ENCODE measurements at regions not wholly inside any gene's neighbourhood (a gene's known extent, or its start where the extent isn't known, plus 50 kb on each side); places are given as distances from the start of the nearest gene placed in this dataset.

- H3K4me3 ChIP-seq (replicated peaks in 1 of 2; ENCODE audit: low read depth in 2 of 2, low read length in 2 of 2) = no peak overlapping the region
- TF ChIP-seq CTCF (IDR thresholded peaks at IDR 0.05; ENCODE audit: low read depth, low read length) = no peak
- no peak for DNase-seq (ENCODE audit: low read depth in 2 of 2)
Observed at GRCh38 chr19:23999821-24000610, 85.3 kb downstream of the ZNF726 start.

- no peak for DNase-seq (ENCODE audit: low read depth in 2 of 2)
- no peak for TF ChIP-seq CTCF (IDR thresholded peaks at IDR 0.05; ENCODE audit: low read depth, low read length)
- H3K4me3 ChIP-seq (replicated peaks in 1 of 2; ENCODE audit: low read depth in 2 of 2, low read length in 2 of 2) = no peak overlapping the region
Observed at GRCh38 chr19:24000656-24001055, 86.0 kb downstream of the ZNF726 start.

- no peak overlapping the region for H3K4me3 ChIP-seq (replicated peaks in 1 of 2; ENCODE audit: low read depth in 2 of 2, low read length in 2 of 2)
- no peak for DNase-seq (ENCODE audit: low read depth in 2 of 2)
- TF ChIP-seq CTCF (IDR thresholded peaks at IDR 0.05; ENCODE audit: low read depth, low read length) = no peak
Observed at GRCh38 chr19:24002256-24002945, 84.6 kb upstream of the ZNF254 start.

GRCh38 chr19:24003537-24003936 lies 83.5 kb upstream of the ZNF254 start:
- H3K4me3 ChIP-seq (replicated peaks in 1 of 2; ENCODE audit: low read depth in 2 of 2, low read length in 2 of 2) = no peak overlapping the region
- DNase-seq (ENCODE audit: low read depth in 2 of 2) = no peak
- no peak for TF ChIP-seq CTCF (IDR thresholded peaks at IDR 0.05; ENCODE audit: low read depth, low read length)

- H3K4me3 ChIP-seq (replicated peaks in 1 of 2; ENCODE audit: low read depth in 2 of 2, low read length in 2 of 2) = no peak overlapping the region
- TF ChIP-seq CTCF (IDR thresholded peaks at IDR 0.05; ENCODE audit: low read depth, low read length) = no peak
- no peak for DNase-seq (ENCODE audit: low read depth in 2 of 2)
Observed at GRCh38 chr19:24004166-24004565, 82.8 kb upstream of the ZNF254 start.

GRCh38 chr19:24029941-24030636 lies 56.9 kb upstream of the ZNF254 start:
- TF ChIP-seq CTCF (IDR thresholded peaks at IDR 0.05; ENCODE audit: low read depth, low read length) = no peak

More at GRCh38 chr19:24029941-24030636, 56.9 kb upstream of the ZNF254 start:
- DNase-seq (ENCODE audit: low read depth in 2 of 2) = no peak
- no peak overlapping the region for H3K4me3 ChIP-seq (replicated peaks in 1 of 2; ENCODE audit: low read depth in 2 of 2, low read length in 2 of 2)
